Activated CD4-positive, alpha-beta T cell treated with anti-CD3 and anti-CD28 coated beads, Interleukin-2, amount 10 ng/mL, durations not matched to agents 7 days and 5 days (primary cell): ENCODE measurements at regions not wholly inside any gene's neighbourhood (a gene's known extent, or its start where the extent isn't known, plus 50 kb on each side); places are given as distances from the start of the nearest gene placed in this dataset.

Source experiments
- CTCF ChIA-PET: fragments of 350-600 bp; sonication (Branson Sonifier 250); formaldehyde crosslinking; loops from one replicate; lab custom pipeline; 2021; ENCODE audit warnings: antibody characterized with exemption; lab: Charles Lee
- POLR2A ChIA-PET: fragments of 350-600 bp; sonication (Branson Sonifier 250); formaldehyde crosslinking; loops from one replicate; lab custom pipeline; 2021; ENCODE audit warnings: antibody characterized with exemption; lab: Charles Lee
- DNase-seq: peaks from one replicate; pipeline ENCODE4 v3.0.0-alpha.2; 2020
- H3K27ac Mint-ChIP-seq: one replicate; pipeline ENCODE4 v1.8.0; 2021; ENCODE audit warnings: mild to moderate bottlenecking, moderate library complexity, mixed read lengths
- H3K27me3 Mint-ChIP-seq: one replicate; pipeline ENCODE4 v1.8.0; 2021; ENCODE audit warnings: mixed read lengths
- H3K36me3 Mint-ChIP-seq: one replicate; pipeline ENCODE4 v1.8.0; 2021; ENCODE audit warnings: low read depth, mixed read lengths
- H3K4me1 Mint-ChIP-seq: one replicate; pipeline ENCODE4 v1.8.0; 2021; ENCODE audit warnings: mixed read lengths
- H3K4me3 Mint-ChIP-seq: one replicate; pipeline ENCODE4 v1.8.0; 2021; ENCODE audit warnings: mild to moderate bottlenecking, moderate library complexity, mixed read lengths
- H3K9me3 Mint-ChIP-seq: one replicate; pipeline ENCODE4 v1.8.0; 2021; ENCODE audit warnings: mixed read lengths

DNA sequence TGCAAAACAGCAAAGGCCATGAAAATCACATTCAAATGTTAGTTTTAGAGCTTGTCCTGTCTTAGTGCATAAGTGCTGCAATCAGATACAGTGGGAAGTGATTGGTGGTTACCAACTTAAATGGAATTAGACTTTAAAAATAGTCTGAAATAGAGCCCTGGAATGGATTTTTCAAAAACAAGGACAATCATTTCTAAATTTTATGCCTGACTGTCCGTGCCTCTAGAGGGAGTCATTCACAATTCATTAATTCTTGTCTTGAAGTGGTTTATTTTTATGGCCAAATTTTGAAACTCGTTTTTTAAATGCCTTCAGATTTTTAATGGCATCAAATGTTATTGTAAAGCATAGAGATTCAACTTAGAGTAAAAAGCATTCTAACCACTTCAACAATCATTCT is 561.8 kb upstream of the DAB2 start:
- Mint-ChIP-seq H3K27me3 (peaks cover 5% of the 10 kb centered on the region), H3K9me3 (no peaks in the 10 kb centered on the region), H3K4me3 (no peak overlapping the region), H3K36me3 (no peaks in the 10 kb centered on the region), H3K27ac (no peak overlapping the region), H3K4me1 (no peaks in the 10 kb centered on the region)
- POLR2A ChIA-PET: no interaction called here
- CTCF ChIA-PET: no interaction called here
- no peak for DNase-seq

DNA sequence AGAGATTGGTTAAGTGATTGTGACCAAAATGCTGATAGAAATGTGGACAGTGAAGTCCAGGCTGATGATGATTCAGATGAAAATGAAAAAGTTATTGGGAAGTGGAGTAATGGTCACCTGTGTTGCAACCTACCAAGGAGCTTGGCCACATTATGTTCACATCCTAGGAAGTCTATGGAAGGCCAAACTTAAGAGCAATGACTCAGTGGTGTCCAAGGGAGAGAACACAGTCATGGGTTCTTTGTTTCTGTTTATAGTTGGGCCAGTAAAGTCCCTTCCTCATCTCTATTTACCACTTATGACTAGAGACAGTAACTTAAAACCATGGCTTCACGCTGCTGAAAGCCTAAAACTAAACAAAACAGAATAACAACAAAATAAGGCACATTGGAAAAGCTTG is 555.3 kb upstream of the DAB2 start:
- Mint-ChIP-seq H3K27me3 (no peaks in the 10 kb centered on the region), H3K4me3 (no peak overlapping the region), H3K36me3 (no peaks in the 10 kb centered on the region), H3K9me3 (no peaks in the 10 kb centered on the region), H3K27ac (no peak overlapping the region), H3K4me1 (no peaks in the 10 kb centered on the region)
- ChIA-PET CTCF (no interaction called here), POLR2A (no interaction called here)
- no peak for DNase-seq

DNA sequence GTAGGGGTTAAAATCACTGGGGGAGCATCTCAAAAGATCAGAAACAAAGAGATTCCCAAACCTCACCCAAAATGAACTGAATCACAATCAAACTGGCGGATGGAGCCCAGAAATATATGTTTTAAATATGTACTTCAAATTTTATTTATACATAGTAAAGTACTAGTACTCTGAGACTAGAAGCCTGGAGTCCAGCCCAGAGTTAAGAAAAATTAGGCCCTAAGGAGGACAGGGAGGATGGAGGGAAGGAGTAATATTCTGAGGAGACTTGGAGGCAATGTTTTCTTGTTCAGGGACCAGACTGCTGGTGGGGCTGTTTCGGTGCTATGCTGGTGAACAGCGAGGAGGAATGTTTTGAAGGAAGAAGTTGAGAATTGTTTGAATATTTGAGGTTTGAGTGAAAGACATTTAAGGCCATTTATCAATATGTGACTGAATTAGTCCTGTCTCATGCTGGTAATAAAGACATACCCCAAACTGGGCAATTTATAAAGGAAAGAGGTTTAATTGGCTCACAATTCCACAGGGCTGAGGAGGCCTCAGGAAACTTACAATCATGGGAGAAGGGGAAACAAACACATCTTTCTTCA is 552.4 kb upstream of the DAB2 start:
- Mint-ChIP-seq H3K4me3 (no peak overlapping the region), H3K4me1 (no peaks in the 10 kb centered on the region), H3K9me3 (no peaks in the 10 kb centered on the region), H3K27me3 (no peaks in the 10 kb centered on the region), H3K36me3 (no peaks in the 10 kb centered on the region), H3K27ac (no peak overlapping the region)
- POLR2A ChIA-PET: no interaction called here
- CTCF ChIA-PET: no interaction called here
- no peak for DNase-seq

DNA sequence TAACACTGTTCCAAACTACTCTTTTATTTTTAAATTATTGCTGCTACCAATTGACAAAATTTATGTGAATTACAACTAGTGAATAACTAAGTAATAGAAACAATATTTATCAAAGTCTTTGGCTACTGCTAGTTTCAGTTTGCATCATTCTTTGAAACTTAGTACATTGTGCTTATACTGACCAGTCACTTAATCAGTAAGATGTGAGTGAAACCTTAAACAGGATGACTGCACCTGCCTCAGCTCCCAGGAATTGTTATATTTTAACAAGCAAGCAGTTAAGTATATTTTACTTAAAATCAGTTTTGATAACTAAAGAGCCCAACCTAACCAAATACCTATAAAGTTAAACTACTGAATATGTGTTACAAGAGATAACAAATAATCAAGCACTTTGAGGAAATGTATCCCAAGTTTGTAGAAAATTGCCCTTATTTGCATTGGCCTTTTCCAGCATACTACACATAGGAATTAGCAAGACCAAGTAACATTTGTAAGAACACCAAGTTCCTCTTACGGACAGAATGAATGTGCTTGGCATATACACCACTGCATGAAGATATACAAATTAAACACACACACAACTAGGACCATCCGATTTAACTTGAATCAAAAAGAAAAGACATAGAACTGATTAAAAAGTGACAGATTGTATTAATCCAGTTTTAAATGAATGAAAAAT is 545.5 kb upstream of the DAB2 start:
- Mint-ChIP-seq H3K27ac (no peak overlapping the region), H3K36me3 (no peaks in the 10 kb centered on the region), H3K9me3 (no peaks in the 10 kb centered on the region), H3K27me3 (peaks cover 2% of the 10 kb centered on the region), H3K4me1 (no peaks in the 10 kb centered on the region), H3K4me3 (no peak overlapping the region)
- CTCF ChIA-PET: no interaction called here
- no peak for DNase-seq
- POLR2A ChIA-PET: no interaction called here

DNA sequence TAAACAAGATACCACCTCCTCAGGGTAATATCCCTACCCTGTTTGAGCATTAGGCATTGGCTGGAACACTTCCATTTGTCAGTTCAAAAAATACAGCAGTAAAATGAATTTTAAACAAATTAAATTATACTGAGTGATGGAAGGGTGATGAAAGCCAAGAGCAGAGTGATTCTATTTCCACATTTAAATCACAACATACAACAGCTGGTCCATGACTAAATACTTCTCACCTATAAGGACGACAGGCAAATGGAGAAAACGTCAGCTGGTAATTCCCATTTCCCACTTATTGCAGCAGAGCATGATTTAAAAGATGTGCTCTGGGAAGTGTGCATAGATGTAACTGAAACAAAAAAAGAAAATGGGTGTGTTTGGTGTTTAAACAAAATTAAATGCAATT is 543.6 kb upstream of the DAB2 start:
- H3K9me3 Mint-ChIP-seq: no peaks in the 10 kb centered on the region
- no peaks in the 10 kb centered on the region for H3K4me1 Mint-ChIP-seq
- DNase-seq: no peak
- peaks cover 2% of the 10 kb centered on the region for H3K27me3 Mint-ChIP-seq
- ChIA-PET POLR2A (no interaction called here), CTCF (no interaction called here)
- no peak overlapping the region for H3K27ac Mint-ChIP-seq
- H3K36me3 Mint-ChIP-seq: no peaks in the 10 kb centered on the region
- H3K4me3 Mint-ChIP-seq: no peak overlapping the region

DNA sequence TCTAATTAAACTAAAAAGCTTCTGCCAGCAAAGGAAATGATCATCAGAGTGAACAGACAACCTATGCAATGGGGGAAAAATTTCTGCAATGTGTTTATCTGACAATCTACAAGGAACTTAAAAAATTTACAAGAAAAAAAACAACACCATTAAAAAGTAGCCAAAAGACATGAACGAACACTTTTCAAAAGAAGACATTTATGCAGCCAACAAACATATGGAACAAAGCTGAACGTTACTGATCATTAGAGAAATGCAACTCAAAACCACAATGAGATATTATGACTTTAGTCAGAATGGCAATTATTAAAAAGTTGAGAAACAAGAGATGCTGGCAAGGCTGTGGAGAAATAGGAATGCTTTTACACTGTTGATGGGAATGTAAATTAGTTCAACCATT is 530.4 kb upstream of the DAB2 start:
- ChIA-PET POLR2A (no interaction called here), CTCF (interaction anchor here (0.6 kb wide), 1 partner anchor 335 kb away, joined by 4 read pairs; no protein-coding TSS in a partner anchor)
- no peak for DNase-seq
- Mint-ChIP-seq H3K4me3 (no peak overlapping the region), H3K27ac (no peak overlapping the region), H3K36me3 (no peaks in the 10 kb centered on the region), H3K4me1 (no peaks in the 10 kb centered on the region), H3K9me3 (peaks cover 8% of the 10 kb centered on the region), H3K27me3 (no peaks in the 10 kb centered on the region)

DNA sequence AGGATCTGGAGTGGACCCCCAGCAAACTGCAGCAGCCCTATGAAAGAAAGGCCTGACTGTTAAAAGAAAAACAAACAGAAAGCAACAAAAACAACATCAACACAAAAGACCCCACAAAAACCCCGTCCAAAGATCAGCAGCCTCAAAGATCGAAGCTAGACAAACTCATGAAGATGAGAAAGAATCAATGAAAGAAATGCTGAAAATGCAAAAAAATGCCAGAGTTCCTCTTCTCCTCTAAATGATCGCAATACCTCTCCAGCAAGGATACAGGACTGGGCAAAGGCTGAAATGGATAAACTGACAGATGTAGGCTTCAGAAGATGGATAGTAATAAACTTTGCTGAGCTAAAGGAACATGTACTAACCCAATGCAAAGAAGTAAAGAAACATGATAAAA is 526.3 kb upstream of the DAB2 start:
- POLR2A ChIA-PET: no interaction called here
- H3K9me3 Mint-ChIP-seq: peaks cover 8% of the 10 kb centered on the region
- H3K4me3 Mint-ChIP-seq: no peak overlapping the region
- H3K27me3 Mint-ChIP-seq: no peaks in the 10 kb centered on the region
- CTCF ChIA-PET: interaction anchor here (0.9 kb wide), 1 partner anchor 12 kb away, joined by 3 read pairs; no protein-coding TSS in a partner anchor
- peaks cover 3% of the 10 kb centered on the region for H3K4me1 Mint-ChIP-seq
- DNase-seq: no peak
- H3K27ac Mint-ChIP-seq: no peak overlapping the region
- H3K36me3 Mint-ChIP-seq: no peaks in the 10 kb centered on the region

DNA sequence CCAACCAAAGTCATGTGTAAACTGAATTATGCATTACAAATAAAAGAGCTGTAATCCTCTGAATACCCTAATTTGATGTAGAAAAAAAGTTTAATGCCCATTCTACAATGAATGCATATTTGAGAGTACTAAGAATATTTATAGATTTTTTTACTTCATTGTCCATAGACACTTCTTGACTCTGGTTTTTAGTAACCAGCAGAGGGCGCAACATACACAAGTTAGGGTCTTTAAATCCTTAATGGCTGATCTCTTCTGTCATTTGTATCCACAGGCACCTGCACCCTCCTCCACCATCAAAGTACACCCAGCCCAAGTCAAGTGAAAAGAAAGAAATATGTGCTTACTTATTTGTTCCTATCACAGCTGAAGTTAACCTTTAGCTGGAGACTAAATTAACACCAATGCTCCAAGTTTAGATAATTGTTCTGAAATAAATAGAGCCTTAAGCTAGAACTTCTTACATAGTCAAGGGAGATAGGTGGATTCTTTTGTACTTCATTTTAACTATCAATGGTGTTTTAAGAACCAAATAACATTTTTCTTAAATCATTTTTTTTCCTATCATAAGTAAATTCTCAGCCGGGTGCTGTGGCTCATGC is 524.2 kb upstream of the DAB2 start:
- ChIA-PET CTCF (interaction anchor here (1.0 to 1.8 kb wide), 10 partner anchors 9 to 787 kb away, joined by 3 to 7 read pairs (median 3); partner anchors contain the start of gene PTGER4), POLR2A (no interaction called here)
- H3K4me1 Mint-ChIP-seq: peaks cover 3% of the 10 kb centered on the region
- H3K36me3 Mint-ChIP-seq: no peaks in the 10 kb centered on the region
- H3K27me3 Mint-ChIP-seq: no peaks in the 10 kb centered on the region
- no peak overlapping the region for H3K27ac Mint-ChIP-seq
- no peak overlapping the region for H3K4me3 Mint-ChIP-seq
- peak; percentile 80 for DNase-seq
- H3K9me3 Mint-ChIP-seq: peaks cover 6% of the 10 kb centered on the region

DNA sequence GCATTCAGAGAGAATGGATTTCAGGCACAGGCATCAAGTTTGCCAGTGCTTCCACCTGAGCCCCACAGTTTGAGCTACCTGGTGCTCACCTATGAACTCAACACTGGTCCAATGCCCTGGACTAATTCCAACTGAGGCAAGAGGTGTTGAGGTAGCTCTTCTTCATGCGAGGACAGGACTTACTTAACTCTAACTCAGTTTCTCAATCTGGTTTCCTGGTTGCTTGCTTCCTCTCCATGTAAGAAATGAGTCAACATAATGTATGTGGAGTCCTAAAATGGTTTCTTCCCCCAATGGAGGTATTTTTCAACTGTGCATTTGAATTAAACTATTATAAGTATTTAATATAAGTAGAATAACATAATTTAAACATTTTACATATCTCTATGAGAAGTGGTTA is 523.6 kb upstream of the DAB2 start:
- no peak for DNase-seq
- Mint-ChIP-seq H3K27me3 (no peaks in the 10 kb centered on the region), H3K4me3 (no peak overlapping the region), H3K36me3 (no peaks in the 10 kb centered on the region), H3K9me3 (peaks cover 6% of the 10 kb centered on the region), H3K4me1 (peaks cover 3% of the 10 kb centered on the region), H3K27ac (no peak overlapping the region)
- ChIA-PET CTCF (interaction anchor here (1.0 to 1.8 kb wide), 9 partner anchors 9 to 787 kb away, joined by 3 to 7 read pairs (median 3); partner anchors contain the start of gene PTGER4), POLR2A (no interaction called here)

DNA sequence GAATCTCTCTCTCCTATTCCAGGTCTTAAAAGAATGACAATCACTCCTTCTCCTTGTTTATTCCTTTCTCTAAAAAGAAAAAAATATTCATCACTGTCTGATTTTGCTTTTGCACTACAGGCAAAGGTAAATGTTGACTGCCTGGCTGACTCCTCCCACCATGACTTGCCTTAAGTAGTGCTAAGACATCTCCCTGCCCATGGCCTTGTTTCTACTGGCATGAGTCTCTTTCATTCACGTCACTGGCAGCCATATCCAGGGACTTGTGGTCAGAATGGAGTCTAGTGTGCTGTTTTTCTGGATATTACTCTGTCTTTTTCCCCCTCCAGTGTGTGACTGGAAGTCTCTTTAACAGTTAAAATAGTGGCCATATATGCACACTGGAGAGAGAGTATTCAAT is 522.9 kb upstream of the DAB2 start:
- no peak overlapping the region for H3K27ac Mint-ChIP-seq
- DNase-seq: no peak
- CTCF ChIA-PET: interaction anchor here (1.0 to 1.8 kb wide), 2 partner anchors 733 to 745 kb away, joined by 3 to 4 read pairs; partner anchors contain the start of gene PTGER4
- H3K4me1 Mint-ChIP-seq: peaks cover 3% of the 10 kb centered on the region
- H3K27me3 Mint-ChIP-seq: no peaks in the 10 kb centered on the region
- POLR2A ChIA-PET: no interaction called here
- H3K9me3 Mint-ChIP-seq: peaks cover 3% of the 10 kb centered on the region
- H3K4me3 Mint-ChIP-seq: no peak overlapping the region
- H3K36me3 Mint-ChIP-seq: no peaks in the 10 kb centered on the region

DNA sequence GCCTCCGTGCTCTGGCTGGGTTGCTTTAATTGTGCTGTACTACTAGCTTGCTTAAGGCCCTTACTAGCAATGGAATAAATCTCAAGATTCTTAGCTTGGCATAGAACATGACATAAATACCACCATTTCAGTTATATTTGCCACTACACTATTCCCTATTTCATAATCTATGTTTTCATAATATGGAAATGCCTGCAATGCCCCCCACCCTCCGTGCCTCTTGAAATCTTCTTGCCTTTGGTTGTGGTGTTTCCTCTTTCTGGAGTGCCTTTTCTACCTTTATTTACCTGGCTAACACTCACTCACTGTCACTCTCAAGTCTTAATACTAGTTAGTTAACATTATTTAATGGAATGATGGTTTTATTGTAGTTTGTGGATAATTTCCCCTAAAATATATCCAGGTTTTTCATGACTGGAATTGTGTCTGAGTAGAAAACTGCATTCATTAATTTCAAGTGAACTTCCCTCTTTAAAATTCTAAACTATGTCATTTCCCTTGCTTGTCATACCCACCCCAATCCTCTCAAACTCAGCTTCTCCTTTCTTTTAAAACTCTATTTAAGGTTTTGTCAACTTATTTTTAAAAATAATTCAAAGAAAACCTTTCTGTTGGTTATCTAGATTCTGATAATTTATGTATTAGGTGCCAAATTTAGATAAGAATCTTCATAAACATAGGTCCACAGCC is 521.7 kb upstream of the DAB2 start:
- ChIA-PET CTCF (no interaction called here), POLR2A (no interaction called here)
- DNase-seq: no peak
- Mint-ChIP-seq H3K36me3 (no peaks in the 10 kb centered on the region), H3K4me1 (peaks cover 3% of the 10 kb centered on the region), H3K9me3 (peaks cover 3% of the 10 kb centered on the region), H3K4me3 (no peak overlapping the region), H3K27me3 (no peaks in the 10 kb centered on the region), H3K27ac (no peak overlapping the region)

DNA sequence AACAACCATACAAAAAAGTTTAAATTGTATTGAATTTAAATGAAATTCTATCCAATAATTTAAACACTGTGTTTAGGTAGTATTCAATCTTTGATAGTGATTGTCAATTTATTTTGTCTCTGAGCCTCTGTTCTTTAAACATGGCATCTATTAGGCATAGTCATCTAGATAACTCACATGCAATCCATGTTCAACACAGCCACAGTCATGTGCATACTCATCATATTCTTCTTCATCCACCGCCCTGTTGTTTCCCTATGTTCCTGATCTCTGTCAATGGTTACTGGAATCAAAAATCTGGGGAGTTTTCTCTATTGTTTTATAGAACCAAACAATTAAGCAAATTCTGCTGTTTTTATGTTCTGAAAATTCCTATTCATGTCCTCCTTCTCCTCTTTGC is 521.1 kb upstream of the DAB2 start:
- H3K27me3 Mint-ChIP-seq: no peaks in the 10 kb centered on the region
- no peak overlapping the region for H3K4me3 Mint-ChIP-seq
- CTCF ChIA-PET: no interaction called here
- no peaks in the 10 kb centered on the region for H3K36me3 Mint-ChIP-seq
- H3K27ac Mint-ChIP-seq: no peak overlapping the region
- peaks cover 3% of the 10 kb centered on the region for H3K4me1 Mint-ChIP-seq
- H3K9me3 Mint-ChIP-seq: no peaks in the 10 kb centered on the region
- DNase-seq: no peak
- POLR2A ChIA-PET: no interaction called here

DNA sequence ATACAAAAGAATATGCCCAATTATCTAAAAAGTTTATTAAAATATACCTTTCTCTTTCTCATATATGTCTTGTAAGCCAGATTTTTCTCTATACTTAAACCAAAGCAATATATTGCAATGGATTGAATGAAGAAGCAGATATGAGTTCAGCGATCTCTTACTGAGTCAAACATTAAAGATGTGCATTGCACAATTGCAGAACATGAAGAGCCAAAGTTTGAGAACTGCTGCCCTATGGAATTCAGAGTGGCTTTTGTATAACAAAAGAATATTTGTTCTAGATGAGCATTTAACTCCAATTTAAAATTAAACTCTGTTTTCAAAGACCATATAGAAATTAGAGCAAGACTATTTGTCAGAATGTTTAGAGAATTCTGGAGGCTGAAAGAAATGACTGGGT is 519.0 kb upstream of the DAB2 start:
- Mint-ChIP-seq H3K36me3 (no peaks in the 10 kb centered on the region), H3K4me1 (no peaks in the 10 kb centered on the region), H3K9me3 (no peaks in the 10 kb centered on the region), H3K27ac (no peak overlapping the region), H3K27me3 (no peaks in the 10 kb centered on the region), H3K4me3 (no peak overlapping the region)
- ChIA-PET POLR2A (no interaction called here), CTCF (no interaction called here)
- no peak for DNase-seq
